ENCODE measurements at regions not wholly inside any gene's neighbourhood (a gene's known extent, or its start where the extent isn't known, plus 50 kb on each side); places are given as distances from the start of the nearest gene placed in this dataset.
"Not testable (repeated sequence)": the region's sequence is repeated elsewhere in the genome, so short reads cannot be mapped to it uniquely, and the experiment has no call there.

- no peak for DNase-seq
These were observed 1202.7 kb downstream of the OTOL1 start for GRCh38 chr3:162699291-162699690.

GRCh38 chr3:162701211-162701610 is 1204.6 kb downstream of the OTOL1 start:
- no peak for DNase-seq

DNA sequence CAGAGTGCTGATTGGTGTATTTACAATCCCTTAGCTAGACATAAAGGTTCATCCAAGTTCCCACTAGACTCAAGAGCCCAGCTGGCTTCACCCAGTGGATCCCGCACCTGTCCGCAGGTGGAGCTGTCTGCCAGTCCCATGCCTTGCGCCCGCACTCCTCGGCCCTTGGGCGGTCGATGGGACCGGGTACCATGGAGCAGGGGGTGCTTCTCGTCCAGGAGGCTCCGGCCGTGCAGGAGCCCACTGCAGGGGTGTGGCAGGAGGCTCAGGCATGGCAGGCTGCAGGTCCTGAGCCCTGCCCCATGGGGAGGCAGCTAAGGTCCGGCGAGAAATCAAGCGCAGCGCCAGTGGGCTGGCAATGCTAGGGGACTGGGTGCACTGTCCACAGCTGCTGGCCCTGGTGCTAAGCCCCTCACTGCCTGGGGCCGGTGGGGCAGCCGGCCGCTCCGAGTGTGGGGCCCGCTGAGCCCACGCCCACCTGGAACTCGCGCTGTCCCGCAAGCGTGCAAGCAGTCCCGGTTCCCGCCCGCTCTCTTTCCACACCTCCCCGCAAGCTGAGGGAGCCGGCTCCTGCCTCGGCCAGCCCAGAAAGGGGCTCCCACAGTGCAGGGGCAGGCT is 1206.3 kb downstream of the OTOL1 start:
- DNase-seq = no peak

GRCh38 chr3:162704238-162704637 is 1207.6 kb downstream of the OTOL1 start:
- DNase-seq = no peak

DNA sequence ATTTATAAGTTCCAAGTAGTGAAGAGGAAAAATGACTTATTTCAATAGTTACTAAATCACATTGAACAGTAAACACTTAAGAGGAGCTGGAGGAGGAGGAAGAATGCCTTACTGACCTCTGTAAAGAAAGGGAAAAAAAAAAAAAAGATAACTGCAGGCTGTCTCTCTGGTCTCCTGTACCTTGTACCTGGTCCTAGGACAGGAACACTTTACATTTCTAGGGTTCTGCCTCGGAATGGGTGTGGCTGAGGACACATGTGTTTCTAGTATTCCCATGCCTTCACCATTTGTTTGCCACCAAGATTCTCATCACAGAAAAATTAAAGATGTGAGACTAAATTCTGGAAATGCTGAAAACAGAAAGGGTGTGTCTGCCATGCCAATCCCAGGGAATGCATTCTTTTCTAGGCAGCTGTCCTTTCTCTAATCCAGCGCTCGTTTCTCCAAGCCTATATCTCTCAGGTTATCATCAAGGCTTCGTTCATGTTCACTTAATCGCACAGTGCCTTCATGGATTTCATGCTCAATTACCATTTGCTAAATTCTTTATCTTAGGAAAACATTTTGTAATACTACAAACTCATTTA is 1208.3 kb downstream of the OTOL1 start:
- DNase-seq = no peak

GRCh38 chr3:162708394-162708793 is 1211.8 kb downstream of the OTOL1 start:
- DNase-seq = not testable (repeated sequence)

DNA sequence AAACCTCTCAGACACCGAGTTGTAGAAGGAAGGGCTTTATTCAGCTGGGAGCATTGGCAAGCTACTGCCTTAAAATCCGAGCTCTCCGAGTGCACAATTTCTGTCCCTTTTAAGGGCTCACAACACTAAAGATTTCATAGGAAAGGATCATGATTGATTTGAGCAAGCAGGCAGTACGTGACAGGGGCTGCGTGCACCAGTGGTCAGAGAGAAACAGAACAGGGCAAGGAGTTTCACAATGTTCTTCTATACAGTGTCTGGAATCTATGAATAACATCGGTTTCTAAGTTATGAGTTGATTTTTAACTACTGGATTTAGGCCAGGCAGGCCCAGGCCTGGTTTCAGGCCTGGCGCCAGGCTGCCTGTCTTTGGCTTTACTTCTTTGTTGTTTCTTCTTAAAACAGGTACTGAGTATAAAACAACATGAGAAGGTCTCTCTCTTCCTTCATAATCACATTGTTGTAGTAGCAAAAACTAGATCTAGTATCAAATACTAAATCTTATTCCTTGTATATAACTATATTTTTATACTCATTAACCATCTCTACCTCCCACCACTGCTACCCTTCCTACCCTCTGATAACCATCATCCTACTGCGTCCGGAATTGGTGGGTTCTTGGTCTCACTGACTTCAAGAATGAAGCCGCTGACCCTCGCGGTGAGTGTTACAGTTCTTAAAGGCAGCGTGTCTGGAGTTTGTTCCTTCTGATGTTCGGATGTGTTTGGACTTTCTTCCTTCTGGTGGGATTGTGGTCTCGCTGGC is 1212.5 kb downstream of the OTOL1 start:
- DNase-seq = not testable (repeated sequence)

GRCh38 chr3:162710332-162711112 is 1213.9 kb downstream of the OTOL1 start:
- no peak for DNase-seq

DNA sequence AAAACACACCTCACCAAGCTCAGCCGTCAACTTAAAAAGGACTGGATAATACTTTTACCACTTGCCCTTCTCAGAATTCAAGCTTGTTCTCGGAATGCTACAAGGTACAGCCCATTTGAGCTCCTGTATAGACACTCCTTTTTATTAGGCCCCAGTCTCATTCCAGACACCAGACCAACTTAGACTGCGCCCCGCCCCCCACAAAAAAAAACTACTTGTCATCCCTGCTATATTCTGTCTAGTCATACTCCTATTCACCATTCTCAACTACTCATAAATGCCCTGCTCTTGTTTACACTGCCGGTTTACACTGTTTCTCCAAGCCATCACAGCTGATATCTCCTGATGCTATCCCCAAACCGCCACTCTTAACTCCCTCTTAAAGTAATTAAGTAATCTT is 1220.5 kb downstream of the OTOL1 start:
- not testable (repeated sequence) for DNase-seq

DNA sequence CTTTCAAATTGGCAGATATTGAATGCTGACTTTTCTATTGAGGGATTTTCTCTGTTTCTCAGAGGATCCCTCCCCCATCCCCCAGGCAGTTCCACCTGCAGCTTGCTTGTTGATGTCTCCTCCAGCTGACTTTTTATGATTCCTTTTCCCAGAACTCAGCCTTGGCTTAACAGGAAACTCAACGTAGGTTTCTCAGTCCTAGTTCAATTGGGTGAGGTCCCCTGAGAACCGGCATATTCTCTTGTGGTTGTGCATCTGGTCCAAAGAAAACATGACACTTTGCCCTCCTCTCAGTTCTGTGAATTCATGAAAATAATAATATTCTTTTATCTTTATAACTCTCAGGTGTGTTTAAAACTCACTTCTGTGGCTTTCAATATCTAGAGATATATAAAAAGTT is 1222.1 kb downstream of the OTOL1 start:
- no peak for DNase-seq

GRCh38 chr3:162719684-162720341 is 1223.2 kb downstream of the OTOL1 start:
- no peak for DNase-seq

- DNase-seq = no peak
These were observed 1225.1 kb downstream of the OTOL1 start for GRCh38 chr3:162721736-162722135.

GRCh38 chr3:162722337-162722736 is 1225.7 kb downstream of the OTOL1 start:
- no peak for DNase-seq

DNA sequence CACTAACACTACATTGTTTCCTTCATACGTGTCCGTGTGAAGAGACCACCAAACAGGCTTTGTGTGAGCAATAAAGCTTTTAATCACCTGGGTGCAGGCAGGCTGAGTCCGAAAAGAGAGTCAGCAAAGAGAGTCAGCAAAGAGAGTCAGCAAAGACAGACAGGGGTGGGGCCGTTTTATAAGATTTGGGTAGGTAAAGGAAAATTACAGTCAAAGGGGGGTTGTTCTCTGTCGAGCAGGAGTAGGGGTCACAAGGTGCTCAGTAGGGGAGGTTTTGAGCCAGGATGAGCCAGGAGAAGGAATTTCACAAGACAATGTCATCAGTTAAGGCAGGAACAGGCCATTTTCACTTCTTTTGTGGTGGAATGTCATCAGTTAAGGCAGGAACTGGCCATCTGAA is 1226.2 kb downstream of the OTOL1 start:
- DNase-seq = not testable (repeated sequence)

DNA sequence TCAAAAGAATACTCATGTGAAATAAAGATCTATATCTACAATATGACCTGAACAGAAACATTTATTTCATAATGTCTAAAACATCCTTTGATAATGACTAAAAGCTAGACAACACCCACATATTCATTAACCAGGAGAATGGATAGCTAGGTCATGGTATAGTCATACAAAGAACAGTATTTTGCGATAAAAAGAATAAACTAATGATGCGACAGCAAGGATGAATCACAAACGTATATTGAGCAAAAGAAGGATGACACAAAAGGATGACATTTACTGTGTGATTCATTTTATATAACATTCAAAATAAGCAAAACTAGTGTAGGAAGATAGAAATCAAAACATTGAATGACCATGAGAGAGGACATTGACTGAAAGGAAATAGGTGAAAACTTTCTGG is 1233.1 kb downstream of the OTOL1 start:
- DNase-seq = no peak

- DNase-seq = not testable (repeated sequence)
These were observed 1235.4 kb downstream of the OTOL1 start for GRCh38 chr3:162731961-162732360.

GRCh38 chr3:162738784-162739183 is 1242.2 kb downstream of the OTOL1 start:
- no peak for DNase-seq

DNA sequence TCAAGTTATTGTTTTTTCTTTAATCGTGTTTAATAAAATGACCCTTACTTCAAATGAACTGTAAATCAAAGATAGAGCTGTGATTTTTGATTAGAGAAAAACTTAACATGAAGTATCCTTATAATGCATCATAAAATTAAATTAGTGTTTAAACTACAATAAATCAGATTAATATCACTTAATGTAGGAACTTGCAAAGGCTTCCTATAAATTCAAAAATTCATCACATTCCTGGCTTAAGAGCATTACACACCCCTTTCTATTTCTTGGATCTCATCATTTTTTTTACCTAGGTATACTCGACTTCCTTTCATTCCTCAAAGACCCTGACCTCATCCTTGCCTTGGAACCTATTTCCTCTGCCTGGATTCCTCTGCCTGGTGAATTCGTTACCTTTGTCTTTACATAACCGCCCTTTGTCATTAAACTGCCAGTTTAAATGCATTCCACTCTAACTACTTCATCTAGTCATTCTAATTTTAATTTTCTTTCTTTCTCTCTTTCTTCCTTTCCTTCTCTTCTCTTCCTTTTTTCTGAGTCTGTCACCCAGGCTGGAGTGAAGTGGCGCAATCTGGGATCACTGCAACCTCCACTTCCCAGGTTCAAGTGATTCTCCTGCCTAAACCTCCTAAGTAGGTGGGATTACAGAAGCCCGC is 1244.5 kb downstream of the OTOL1 start:
- DNase-seq = no peak

- no peak for DNase-seq
These were observed 1245.6 kb downstream of the OTOL1 start for GRCh38 chr3:162742159-162742717.

GRCh38 chr3:162743091-162743490 is 1246.5 kb downstream of the OTOL1 start:
- no peak for DNase-seq

- no peak for DNase-seq
These were observed 1264.2 kb downstream of the OTOL1 start for GRCh38 chr3:162760789-162761188.

Data from inflammatory macrophage treated with lipopolysaccharide for 4 hours (primary cell).